Choroid plexus epithelial cell (primary cell): ENCODE measurements at regions not wholly inside any gene's neighbourhood (a gene's known extent, or its start where the extent isn't known, plus 50 kb on each side); places are given as distances from the start of the nearest gene placed in this dataset.

Experiments used
- DNase-seq: peaks from one replicate; pipeline ENCODE4 v3.0.0-alpha.2; 2010; ENCODE audit warnings: low read depth
- H3K4me3 ChIP-seq: 2 replicates; pipeline ENCODE4 v1.5.1; 2011; ENCODE audit warnings: low read depth, mild to moderate bottlenecking, control low read depth, low read length, moderate library complexity
- TF ChIP-seq, protein P1 (sequence below): conservative IDR thresholded peaks from 2 replicates; pipeline ENCODE4 v1.5.1; 2011; ENCODE audit warnings: low read depth, mild to moderate bottlenecking, control low read depth, inconsistent platforms, low read length, moderate library complexity

DNA sequence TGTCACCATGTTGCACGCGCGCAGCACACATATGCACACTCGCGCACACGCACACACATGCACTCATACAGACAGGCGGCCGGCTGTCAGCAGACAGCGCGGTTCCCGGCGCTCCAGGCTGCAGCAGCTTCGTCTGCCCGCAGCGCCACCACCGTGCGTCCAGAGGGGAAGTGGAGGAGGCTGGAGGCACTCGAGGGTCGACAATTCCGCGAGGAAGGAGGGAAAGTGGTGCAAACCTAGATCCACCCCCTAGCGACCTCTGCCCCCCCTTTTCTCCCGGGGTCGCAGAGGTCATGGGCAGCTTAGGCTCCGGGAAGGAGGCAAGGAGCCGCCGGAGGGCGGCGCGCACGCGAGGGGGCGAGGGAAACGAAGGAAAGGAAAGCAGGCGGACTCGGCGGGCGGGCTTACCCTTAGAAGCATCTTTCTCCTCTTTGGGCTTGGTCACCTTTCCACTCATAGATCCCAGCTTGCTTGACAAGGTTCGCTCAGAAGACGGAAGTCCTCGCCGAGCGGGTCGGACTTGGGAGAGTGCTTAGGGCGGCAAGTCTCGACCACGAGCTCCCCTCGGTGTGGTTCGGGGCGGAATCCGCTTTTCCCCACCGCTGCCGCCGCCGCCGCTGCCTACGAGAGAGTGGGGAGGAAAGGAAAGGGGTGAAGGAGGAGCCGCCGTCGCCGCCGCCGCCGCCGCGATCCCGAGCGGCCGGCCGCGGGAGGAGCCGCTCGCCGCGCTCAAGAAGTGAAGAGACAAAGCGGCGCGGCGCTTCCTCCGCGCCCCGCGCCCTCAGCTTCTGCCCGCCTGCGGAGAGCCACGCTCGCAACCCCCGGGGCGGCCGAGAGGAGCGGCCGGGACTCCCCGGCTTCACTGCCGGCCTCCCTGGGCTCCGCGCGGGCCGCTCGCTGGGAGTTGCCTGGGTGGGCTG, 326.6 kb upstream of the F9 start:
- TF ChIP-seq, protein P1, sequence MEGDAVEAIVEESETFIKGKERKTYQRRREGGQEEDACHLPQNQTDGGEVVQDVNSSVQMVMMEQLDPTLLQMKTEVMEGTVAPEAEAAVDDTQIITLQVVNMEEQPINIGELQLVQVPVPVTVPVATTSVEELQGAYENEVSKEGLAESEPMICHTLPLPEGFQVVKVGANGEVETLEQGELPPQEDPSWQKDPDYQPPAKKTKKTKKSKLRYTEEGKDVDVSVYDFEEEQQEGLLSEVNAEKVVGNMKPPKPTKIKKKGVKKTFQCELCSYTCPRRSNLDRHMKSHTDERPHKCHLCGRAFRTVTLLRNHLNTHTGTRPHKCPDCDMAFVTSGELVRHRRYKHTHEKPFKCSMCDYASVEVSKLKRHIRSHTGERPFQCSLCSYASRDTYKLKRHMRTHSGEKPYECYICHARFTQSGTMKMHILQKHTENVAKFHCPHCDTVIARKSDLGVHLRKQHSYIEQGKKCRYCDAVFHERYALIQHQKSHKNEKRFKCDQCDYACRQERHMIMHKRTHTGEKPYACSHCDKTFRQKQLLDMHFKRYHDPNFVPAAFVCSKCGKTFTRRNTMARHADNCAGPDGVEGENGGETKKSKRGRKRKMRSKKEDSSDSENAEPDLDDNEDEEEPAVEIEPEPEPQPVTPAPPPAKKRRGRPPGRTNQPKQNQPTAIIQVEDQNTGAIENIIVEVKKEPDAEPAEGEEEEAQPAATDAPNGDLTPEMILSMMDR, result no peak
- peak overlapping the region; percentile 24 for H3K4me3 ChIP-seq
- DNase-seq, result no peak

DNA sequence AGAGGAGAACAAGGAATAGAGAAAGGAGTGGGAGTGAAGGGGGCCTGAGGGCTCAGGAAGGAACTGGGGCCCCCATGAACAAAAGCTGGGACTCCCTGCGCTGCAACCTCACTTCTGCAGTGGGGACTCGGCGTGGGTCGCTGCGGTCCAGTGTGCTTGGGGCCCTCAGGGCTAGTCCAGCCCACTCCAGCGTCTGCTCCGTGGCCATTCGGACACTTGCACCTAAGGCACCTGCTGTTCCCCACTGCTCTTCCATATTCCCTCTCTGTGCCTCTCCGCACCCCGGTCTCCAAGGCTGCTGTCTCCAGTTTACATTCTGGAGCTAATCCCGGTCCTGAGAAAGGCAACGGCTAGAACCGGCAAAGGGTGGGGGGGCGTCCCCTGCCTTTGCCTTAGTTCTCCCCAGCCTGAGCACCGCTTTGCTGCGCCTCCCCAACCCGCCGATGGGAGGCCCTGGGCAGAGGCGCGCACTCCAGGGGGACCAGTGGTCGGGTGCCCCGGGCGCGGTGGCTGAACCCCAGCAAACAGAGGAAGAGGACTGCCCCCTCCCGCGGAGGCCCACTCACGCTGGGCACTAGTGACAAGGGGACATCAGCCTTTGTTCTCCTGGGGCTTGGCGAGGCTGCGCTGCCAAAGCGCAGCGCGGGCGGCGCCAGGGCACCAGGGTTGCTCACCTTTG, 327.7 kb upstream of the F9 start:
- TF ChIP-seq, protein P1, result no peak
- no peak overlapping the region for H3K4me3 ChIP-seq
- no peak for DNase-seq

DNA sequence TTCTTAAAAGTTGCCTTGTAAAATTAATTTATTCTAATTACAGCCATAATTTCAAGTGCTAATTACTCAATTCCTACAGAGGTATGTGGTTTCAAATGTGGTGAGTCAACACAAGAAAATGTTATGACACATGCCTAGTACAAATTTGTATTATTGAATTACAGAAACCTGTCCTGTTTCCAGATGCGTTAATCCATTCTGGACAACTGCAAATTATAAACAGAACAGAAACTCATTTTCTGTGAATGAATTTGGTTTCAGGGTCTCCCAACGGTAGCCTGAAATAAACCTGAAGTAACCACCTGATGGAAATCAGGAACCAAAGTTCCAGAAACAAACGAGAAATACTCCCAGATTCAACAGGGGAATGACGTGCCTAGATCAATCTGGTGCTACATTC, 328.6 kb upstream of the F9 start:
- DNase-seq, result no peak
- H3K4me3 ChIP-seq, result no peak overlapping the region
- TF ChIP-seq, protein P1, result no peak

DNA sequence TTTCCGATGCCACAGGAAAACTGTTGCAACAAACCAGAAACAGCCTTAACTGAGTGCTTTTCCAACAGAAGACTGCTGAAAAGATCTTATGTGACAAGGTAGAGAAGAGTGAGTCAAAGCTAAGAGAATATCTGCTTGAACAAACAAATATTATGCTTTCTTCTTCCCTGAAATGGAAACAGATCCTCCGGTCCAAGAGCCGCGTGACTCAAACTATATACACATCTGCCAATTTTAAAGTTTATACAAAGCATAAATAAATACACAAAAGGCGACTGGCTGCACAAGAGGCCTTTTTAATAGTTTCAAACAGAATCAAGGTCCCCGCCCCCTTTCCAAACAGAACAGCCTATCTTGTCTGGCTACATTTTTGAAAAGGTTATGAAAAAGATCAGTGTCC, 329.7 kb upstream of the F9 start:
- TF ChIP-seq, protein P1, result no peak
- DNase-seq, result no peak
- H3K4me3 ChIP-seq, result no peak overlapping the region

DNA sequence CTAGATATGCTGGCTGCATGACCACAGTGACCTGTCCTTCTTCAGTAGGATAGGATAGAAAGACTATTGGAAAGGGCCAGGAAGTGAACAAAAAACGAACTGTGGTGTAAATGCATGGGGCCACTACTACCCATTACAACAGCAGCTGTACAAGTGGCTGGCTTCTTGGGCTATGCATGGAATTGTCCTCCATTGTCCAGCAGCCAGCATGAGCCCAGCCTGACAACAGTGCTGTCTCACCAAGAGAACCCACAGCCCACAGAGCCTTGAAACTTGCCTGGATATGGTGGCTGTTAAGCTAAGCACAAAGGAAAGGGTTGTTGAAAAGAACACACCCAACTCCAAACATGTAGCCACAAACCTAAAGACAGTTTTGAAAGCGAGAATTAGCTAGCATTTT, 330.2 kb upstream of the F9 start:
- no peak overlapping the region for H3K4me3 ChIP-seq
- TF ChIP-seq, protein P1, result no peak
- DNase-seq, result no peak

DNA sequence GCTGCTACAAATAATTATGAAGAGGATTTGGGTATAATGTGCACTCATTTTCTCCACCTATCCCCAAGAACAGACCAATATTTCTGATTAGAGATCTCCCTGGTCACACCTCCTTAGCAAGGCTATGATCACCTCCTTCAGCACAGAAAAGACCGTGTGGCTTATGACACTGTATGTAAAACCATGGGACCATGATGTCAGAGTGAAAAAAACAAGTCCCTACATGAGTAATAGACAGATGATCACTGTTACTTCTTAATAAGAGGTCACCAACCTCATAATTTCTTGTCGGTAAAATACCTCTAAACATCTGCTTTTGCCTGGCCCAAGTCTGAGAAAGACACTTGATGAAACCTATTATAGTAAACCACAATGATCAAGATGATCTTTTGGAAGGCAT, 330.6 kb upstream of the F9 start:
- H3K4me3 ChIP-seq, result no peak overlapping the region
- TF ChIP-seq, protein P1, result no peak
- DNase-seq, result no peak
